Gastroesophageal sphincter (tissue), 4 donors: ENCODE measurements at regions not wholly inside any gene's neighbourhood (a gene's known extent, or its start where the extent isn't known, plus 50 kb on each side); places are given as distances from the start of the nearest gene placed in this dataset.

Source experiments
- ATAC-seq: fragments of 150-250 bp; one replicate; pipeline ENCODE4 v1.9.1; 2016; ENCODE audit warnings: mild to moderate bottlenecking, moderate library complexity
- H3K27ac ChIP-seq, 4 donors: fragments of 200-600 bp; sonication (generic) in 3 of 4; 1 replicate in 3 of 4; 2 replicates in 1 of 4; pipeline ENCODE4 v1.5.1; 2016 to 2019
- H3K27me3 ChIP-seq: fragments of 200-600 bp; sonication (generic); one replicate; pipeline ENCODE4 v1.5.1; 2019
- H3K36me3 ChIP-seq, 2 donors: fragments of 200-600 bp; sonication (generic); one replicate each; pipeline ENCODE4 v1.5.1; 2019; ENCODE audit warnings: control low read depth in 1 of 2
- H3K4me1 ChIP-seq, 3 donors: fragments of 200-600 bp; sonication (generic); 1 replicate in 2 of 3; 2 replicates in 1 of 3; pipeline ENCODE4 v1.5.1; 2016 to 2019; ENCODE audit warnings: control low read depth in 2 of 3
- H3K4me3 ChIP-seq, 2 donors: fragments of 200-600 bp; sonication (generic); one replicate each; pipeline ENCODE4 v1.5.1; 2019; ENCODE audit warnings: mild to moderate bottlenecking in 1 of 2, moderate library complexity in 1 of 2
- H3K9me3 ChIP-seq, 3 donors: fragments of 200-600 bp; sonication (generic); one replicate each; pipeline ENCODE4 v1.5.1; 2017 to 2019; ENCODE audit warnings: control low read depth in 2 of 3
- CTCF ChIP-seq, 4 experiments: fragments of 200-600 bp in 2 of 4; fragments of 450-650 bp in 2 of 4; sonication (generic) in 1 of 4; IDR thresholded peaks; one replicate each; pipeline ENCODE4 v1.5.1; 2017 to 2019; ENCODE audit warnings: antibody characterized with exemption in 4 of 4, mild to moderate bottlenecking in 2 of 4, moderate library complexity in 2 of 4
- EP300 ChIP-seq: sonication (generic); formaldehyde crosslinking; IDR thresholded peaks from one replicate; pipeline ENCODE4 v1.6.1; 2017; ENCODE audit warnings: antibody characterized with exemption, mild to moderate bottlenecking
- POLR2A ChIP-seq, 2 donors: fragments of 450-650 bp; IDR thresholded peaks; one replicate each; pipeline ENCODE4 v1.6.1; 2017; ENCODE audit warnings: antibody characterized with exemption in 2 of 2, mild to moderate bottlenecking in 2 of 2, moderate library complexity in 1 of 2
- POLR2AphosphoS5 ChIP-seq: sonication (generic); formaldehyde crosslinking; IDR thresholded peaks from one replicate; pipeline ENCODE4 v1.6.1; 2017; ENCODE audit warnings: antibody characterized with exemption
- WGBS, 2 donors: methylation state at CpG; one replicate each; pipeline ENCODE4 v1.1.5; 2018; ENCODE audit warnings: low coverage in 1 of 2; 5-methylcytosine and 5-hydroxymethylcytosine counted together

- H3K27me3 ChIP-seq: no peaks in the 10 kb centered on the region
- no peaks in the 10 kb centered on the region for H3K36me3 ChIP-seq
- no peak for ATAC-seq
- WGBS, 2 donors: 88% methylated on average over 2 of the region's 2 CpGs; no CpG with 5 or more reads in 1 of the 2 donors
- H3K4me3 ChIP-seq: no peak overlapping the region
- no peaks in the 10 kb centered on the region for H3K4me1 ChIP-seq
- no peak overlapping the region for H3K27ac ChIP-seq
- H3K9me3 ChIP-seq: no peaks in the 10 kb centered on the region
- no peak for TF ChIP-seq EP300
- no peak for TF ChIP-seq CTCF (IDR thresholded peaks at IDR 0.05)
- TF ChIP-seq POLR2AphosphoS5: no peak
- TF ChIP-seq POLR2A (IDR thresholded peaks at IDR 0.05): no peak
Measured at GRCh38 chr5:106202035-106202434, 1468.7 kb downstream of the EFNA5 start.

GRCh38 chr5:106200971-106201370 lies 1469.8 kb downstream of the EFNA5 start:
- H3K9me3 ChIP-seq: no peaks in the 10 kb centered on the region
- no peaks in the 10 kb centered on the region for H3K36me3 ChIP-seq
- no peak for ATAC-seq
- H3K4me1 ChIP-seq: no peaks in the 10 kb centered on the region
- 70 to 80% methylated on average over 4 of the region's 4 CpGs for WGBS, 2 donors
- no peaks in the 10 kb centered on the region for H3K27me3 ChIP-seq
- no peak for TF ChIP-seq CTCF (IDR thresholded peaks at IDR 0.05)
- TF ChIP-seq EP300: no peak
- no peak for TF ChIP-seq POLR2A (IDR thresholded peaks at IDR 0.05)
- TF ChIP-seq POLR2AphosphoS5: no peak
- no peak overlapping the region for H3K27ac ChIP-seq
- no peak overlapping the region for H3K4me3 ChIP-seq

- H3K4me3 ChIP-seq: no peak overlapping the region
- no peaks in the 10 kb centered on the region for H3K27me3 ChIP-seq
- no peak for TF ChIP-seq POLR2AphosphoS5
- no peak for TF ChIP-seq CTCF (IDR thresholded peaks at IDR 0.05)
- no peak for TF ChIP-seq EP300
- TF ChIP-seq POLR2A (IDR thresholded peaks at IDR 0.05): no peak
- no peaks in the 10 kb centered on the region for H3K36me3 ChIP-seq
- no peak for ATAC-seq
- no peaks in the 10 kb centered on the region for H3K9me3 ChIP-seq
- 60 to 72% methylated on average over 4 to 5 of the region's 5 CpGs for WGBS, 2 donors
- no peak overlapping the region for H3K27ac ChIP-seq
- H3K4me1 ChIP-seq: no peaks in the 10 kb centered on the region
Measured at GRCh38 chr5:106195679-106196474, 1474.9 kb downstream of the EFNA5 start.

- ATAC-seq: no peak
- 81 to 86% methylated on average over 3 of the region's 3 CpGs for whole genome bisulfite sequencing, 2 donors
- TF ChIP-seq POLR2A (IDR thresholded peaks at IDR 0.05): no peak
- no peak for TF ChIP-seq EP300
- TF ChIP-seq POLR2AphosphoS5: no peak
- no peak for TF ChIP-seq CTCF (IDR thresholded peaks at IDR 0.05)
- no peak overlapping the region for H3K27ac ChIP-seq
- no peaks in the 10 kb centered on the region for H3K4me1 ChIP-seq
- H3K9me3 ChIP-seq: no peaks in the 10 kb centered on the region
- H3K27me3 ChIP-seq: no peaks in the 10 kb centered on the region
- H3K4me3 ChIP-seq: no peak overlapping the region
- no peaks in the 10 kb centered on the region for H3K36me3 ChIP-seq
Measured at GRCh38 chr5:106189121-106189809, 1481.5 kb downstream of the EFNA5 start.

- ATAC-seq: no peak
- WGBS, 2 donors: 83 to 97% methylated on average over 3 of the region's 3 CpGs
Measured at GRCh38 chr5:106185661-106186081, 1485.1 kb downstream of the EFNA5 start.

More at GRCh38 chr5:106185661-106186081, 1485.1 kb downstream of the EFNA5 start:
- Histone ChIP-seq H3K27ac (no peak overlapping the region), H3K36me3 (no peaks in the 10 kb centered on the region), H3K9me3 (no peaks in the 10 kb centered on the region), H3K4me3 (no peak overlapping the region), H3K4me1 (no peaks in the 10 kb centered on the region), H3K27me3 (no peaks in the 10 kb centered on the region)
- TF ChIP-seq POLR2A (IDR thresholded peaks at IDR 0.05) (no peak), EP300 (no peak), POLR2AphosphoS5 (no peak), CTCF (IDR thresholded peaks at IDR 0.05) (no peak)
